GM23338 (cell line): ENCODE measurements at regions not wholly inside any gene's neighbourhood (a gene's known extent, or its start where the extent isn't known, plus 50 kb on each side); places are given as distances from the start of the nearest gene placed in this dataset.

Experiments
- ATAC-seq: fragments of 200-7000 bp; cut with Tn5 transposase; 3 replicates; pipeline ENCODE4 v1.9.1; 2020
- DNase-seq: peaks from one replicate; pipeline ENCODE4 v3.0.0-alpha.2; 2015; ENCODE audit warnings: low spot score
- H2AFZ ChIP-seq: fragments of 200-600 bp; sonication (generic); 2 replicates; pipeline ENCODE4 v1.8.0; 2016; ENCODE audit warnings: antibody characterized with exemption, mild to moderate bottlenecking, moderate library complexity
- H3F3A ChIP-seq: fragments of 200-600 bp; sonication (generic); replicated peaks from 2 replicates; pipeline ENCODE4 v1.8.0; 2017; ENCODE audit warnings: antibody characterized with exemption, mixed run types, low read depth
- H3K27ac ChIP-seq: fragments of 200-600 bp; sonication (generic); 2 replicates; pipeline ENCODE4 v1.6.1; 2016; ENCODE audit warnings: low read depth
- H3K27me3 ChIP-seq: fragments of 200-600 bp; sonication (generic); 2 replicates; pipeline ENCODE4 v1.8.0; 2016; ENCODE audit warnings: mild to moderate bottlenecking, mixed run types, moderate library complexity; ENCODE audit not compliant: insufficient read depth
- H3K36me3 ChIP-seq: fragments of 200-600 bp; sonication (generic); 2 replicates; pipeline ENCODE4 v1.8.0; 2016; ENCODE audit warnings: mild to moderate bottlenecking; ENCODE audit not compliant: insufficient read depth
- H3K4me1 ChIP-seq: fragments of 200-600 bp; sonication (generic); 2 replicates; pipeline ENCODE4 v1.8.0; 2016; ENCODE audit warnings: mild to moderate bottlenecking, moderate library complexity; ENCODE audit not compliant: insufficient read depth
- H3K4me2 ChIP-seq: fragments of 200-600 bp; sonication (generic); 2 replicates; pipeline ENCODE4 v1.7.1; 2017; ENCODE audit warnings: mixed run types
- H3K4me3 ChIP-seq: fragments of 200-600 bp; sonication (generic); 2 replicates; pipeline ENCODE4 v1.6.1; 2016; ENCODE audit warnings: mixed run types
- H3K79me2 ChIP-seq: fragments of 200-600 bp; sonication (generic); replicated peaks from 2 replicates; pipeline ENCODE4 v1.8.0; 2017; ENCODE audit warnings: mild to moderate bottlenecking; ENCODE audit not compliant: insufficient read depth
- H3K9me2 ChIP-seq: fragments of 200-600 bp; sonication (generic); 2 replicates; pipeline ENCODE4 v1.8.0; 2017; ENCODE audit not compliant: insufficient read depth
- H4K20me1 ChIP-seq: fragments of 200-600 bp; sonication (generic); replicated peaks from 2 replicates; pipeline ENCODE4 v1.8.0; 2017; ENCODE audit warnings: mild to moderate bottlenecking; ENCODE audit not compliant: insufficient read depth
- H3K27ac Mint-ChIP-seq: 2 replicates; pipeline ENCODE4 v1.8.0; 2020; ENCODE audit warnings: inconsistent platforms, mild to moderate bottlenecking, moderate library complexity, mixed read lengths
- H3K27me3 Mint-ChIP-seq: 3 replicates; pipeline ENCODE4 v1.8.0; 2022; ENCODE audit warnings: low read depth, mild to moderate bottlenecking, moderate library complexity, mixed read lengths, inconsistent platforms; ENCODE audit not compliant: insufficient read depth, poor library complexity
- H3K36me3 Mint-ChIP-seq: 3 replicates; pipeline ENCODE4 v1.8.0; 2021; ENCODE audit warnings: low read depth, mild to moderate bottlenecking, inconsistent platforms, moderate library complexity, mixed read lengths
- H3K4me1 Mint-ChIP-seq: 3 replicates; pipeline ENCODE4 v1.8.0; 2020; ENCODE audit warnings: mild to moderate bottlenecking, inconsistent platforms, mixed read lengths
- H3K4me3 Mint-ChIP-seq: 3 replicates; pipeline ENCODE4 v1.8.0; 2021; ENCODE audit warnings: moderate library complexity, mild to moderate bottlenecking, inconsistent platforms, mixed read lengths
- H3K9me3 Mint-ChIP-seq: 3 replicates; pipeline ENCODE4 v1.8.0; 2020; ENCODE audit warnings: moderate library complexity, mild to moderate bottlenecking, inconsistent platforms, mixed read lengths
- CREB1 ChIP-seq: fragments of 250-450 bp; sonication (Bioruptor Pico); IDR thresholded peaks from 2 replicates; pipeline ENCODE4 v1.5.0; 2020; ENCODE audit warnings: low read depth, mild to moderate bottlenecking, moderate library complexity
- EZH2 ChIP-seq: fragments of 200-600 bp; sonication (generic); IDR thresholded peaks from one replicate; pipeline ENCODE4 v1.8.0; 2017; ENCODE audit warnings: antibody characterized with exemption, mild to moderate bottlenecking, low read depth; ENCODE audit not compliant: unreplicated experiment
- EZH2phosphoT487 ChIP-seq: fragments of 200-600 bp; sonication (generic); IDR thresholded peaks from one replicate; pipeline ENCODE4 v1.8.1; 2018; ENCODE audit warnings: antibody characterized with exemption; ENCODE audit not compliant: unreplicated experiment
- JUNB ChIP-seq: IDR thresholded peaks from one replicate; pipeline ENCODE4 v1.6.1; 2016; ENCODE audit warnings: antibody characterized with exemption; ENCODE audit not compliant: unreplicated experiment
- NANOG ChIP-seq: IDR thresholded peaks from 2 replicates; pipeline ENCODE4 v1.6.1; 2016; ENCODE audit warnings: antibody characterized with exemption, borderline replicate concordance
- POLR2AphosphoS5 ChIP-seq: IDR thresholded peaks from 2 replicates; pipeline ENCODE4 v1.6.1; 2016; ENCODE audit warnings: antibody characterized with exemption, low read depth
- STAT1 ChIP-seq: IDR thresholded peaks from one replicate; pipeline ENCODE4 v1.6.1; 2016; ENCODE audit warnings: antibody characterized with exemption; ENCODE audit not compliant: unreplicated experiment
- ZNF114 ChIP-seq: fragments of 250-450 bp; sonication (Bioruptor Pico); IDR thresholded peaks from 2 replicates; pipeline ENCODE4 v1.5.0; 2020; ENCODE audit warnings: mild to moderate bottlenecking, moderate library complexity
- ZNF331 ChIP-seq: fragments of 250-450 bp; sonication (Bioruptor Pico); IDR thresholded peaks from 2 replicates; pipeline ENCODE4 v1.5.0; 2020; ENCODE audit warnings: low read depth, mild to moderate bottlenecking, moderate library complexity
- TF ChIP-seq, protein P1 (sequence below), 2 experiments: fragments of 200-600 bp in 1 of 2; sonication (generic) in 1 of 2; conservative IDR thresholded peaks; 2 replicates each; pipeline versions ENCODE4 v1.5.1 to v1.6.1; 2016 to 2017; ENCODE audit warnings: antibody characterized with exemption in 2 of 2, low read depth in 2 of 2, mild to moderate bottlenecking in 2 of 2, moderate library complexity in 1 of 2
- TF ChIP-seq, protein P2 (sequence below): IDR thresholded peaks from 2 replicates; pipeline ENCODE4 v1.6.1; 2016; ENCODE audit warnings: antibody characterized with exemption
- TF ChIP-seq, protein P3 (sequence below): fragments of 250-450 bp; sonication (Bioruptor Pico); IDR thresholded peaks from 2 replicates; pipeline ENCODE4 v1.5.0; 2020; ENCODE audit warnings: mild to moderate bottlenecking, moderate library complexity
- TF ChIP-seq, protein P4 (sequence below): IDR thresholded peaks from one replicate; pipeline ENCODE4 v1.6.1; 2018; ENCODE audit warnings: antibody characterized with exemption; ENCODE audit not compliant: unreplicated experiment

DNA sequence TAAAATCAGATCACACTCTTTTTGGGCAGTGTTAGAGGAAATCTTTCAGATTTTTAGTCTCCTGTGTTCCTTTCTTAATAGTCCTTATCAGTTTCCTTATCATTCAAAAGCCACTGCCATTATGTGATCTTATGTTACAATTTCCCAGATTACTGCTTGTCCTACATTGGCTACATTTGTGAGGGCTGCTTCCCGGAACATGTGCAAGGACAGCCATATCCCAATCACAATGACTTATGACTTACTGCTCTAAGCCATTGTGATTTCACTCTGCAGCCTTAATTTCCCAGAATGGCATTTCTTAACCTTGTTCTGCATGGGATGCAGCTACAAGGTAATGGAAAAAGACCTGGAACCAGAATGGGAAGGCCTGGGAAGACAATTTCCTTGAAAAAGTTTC, 125.1 kb upstream of the PPP2R3A start:
- Histone ChIP-seq H3K27ac (no peak overlapping the region), H2AFZ (no peak overlapping the region), H3K27me3 (no peaks in the 10 kb centered on the region), H3K36me3 (no peaks in the 10 kb centered on the region), H3K4me1 (no peaks in the 10 kb centered on the region), H3K9me2 (peaks cover 16% of the 10 kb centered on the region; the same call in 1 of the 2 replicates), H3F3A (no peaks in the 10 kb centered on the region), H3K4me3 (no peak overlapping the region), H3K79me2 (no peaks in the 10 kb centered on the region), H4K20me1 (no peaks in the 10 kb centered on the region), H3K4me2 (no peak overlapping the region)
- Mint-ChIP-seq H3K27me3 (peaks cover 3% of the 10 kb centered on the region), H3K27ac (no peak overlapping the region), H3K4me1 (peaks cover 7% of the 10 kb centered on the region), H3K36me3 (no peaks in the 10 kb centered on the region), H3K9me3 (no peaks in the 10 kb centered on the region; the same call in 2 of the 3 replicates), H3K4me3 (no peak overlapping the region)
- DNase-seq = no peak
- TF ChIP-seq, protein P1, sequence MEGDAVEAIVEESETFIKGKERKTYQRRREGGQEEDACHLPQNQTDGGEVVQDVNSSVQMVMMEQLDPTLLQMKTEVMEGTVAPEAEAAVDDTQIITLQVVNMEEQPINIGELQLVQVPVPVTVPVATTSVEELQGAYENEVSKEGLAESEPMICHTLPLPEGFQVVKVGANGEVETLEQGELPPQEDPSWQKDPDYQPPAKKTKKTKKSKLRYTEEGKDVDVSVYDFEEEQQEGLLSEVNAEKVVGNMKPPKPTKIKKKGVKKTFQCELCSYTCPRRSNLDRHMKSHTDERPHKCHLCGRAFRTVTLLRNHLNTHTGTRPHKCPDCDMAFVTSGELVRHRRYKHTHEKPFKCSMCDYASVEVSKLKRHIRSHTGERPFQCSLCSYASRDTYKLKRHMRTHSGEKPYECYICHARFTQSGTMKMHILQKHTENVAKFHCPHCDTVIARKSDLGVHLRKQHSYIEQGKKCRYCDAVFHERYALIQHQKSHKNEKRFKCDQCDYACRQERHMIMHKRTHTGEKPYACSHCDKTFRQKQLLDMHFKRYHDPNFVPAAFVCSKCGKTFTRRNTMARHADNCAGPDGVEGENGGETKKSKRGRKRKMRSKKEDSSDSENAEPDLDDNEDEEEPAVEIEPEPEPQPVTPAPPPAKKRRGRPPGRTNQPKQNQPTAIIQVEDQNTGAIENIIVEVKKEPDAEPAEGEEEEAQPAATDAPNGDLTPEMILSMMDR (conservative IDR thresholded peaks at IDR 0.05; ENCODE audit: low read depth in 2 of 2) = no peak
- TF ChIP-seq, protein P2, sequence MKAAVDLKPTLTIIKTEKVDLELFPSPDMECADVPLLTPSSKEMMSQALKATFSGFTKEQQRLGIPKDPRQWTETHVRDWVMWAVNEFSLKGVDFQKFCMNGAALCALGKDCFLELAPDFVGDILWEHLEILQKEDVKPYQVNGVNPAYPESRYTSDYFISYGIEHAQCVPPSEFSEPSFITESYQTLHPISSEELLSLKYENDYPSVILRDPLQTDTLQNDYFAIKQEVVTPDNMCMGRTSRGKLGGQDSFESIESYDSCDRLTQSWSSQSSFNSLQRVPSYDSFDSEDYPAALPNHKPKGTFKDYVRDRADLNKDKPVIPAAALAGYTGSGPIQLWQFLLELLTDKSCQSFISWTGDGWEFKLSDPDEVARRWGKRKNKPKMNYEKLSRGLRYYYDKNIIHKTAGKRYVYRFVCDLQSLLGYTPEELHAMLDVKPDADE = no peak
- TF ChIP-seq CREB1 = no peak
- TF ChIP-seq EZH2phosphoT487 = no peak
- TF ChIP-seq STAT1 = no peak
- TF ChIP-seq ZNF331 (CRISPR knock-in tag) = no peak
- TF ChIP-seq, protein P3, sequence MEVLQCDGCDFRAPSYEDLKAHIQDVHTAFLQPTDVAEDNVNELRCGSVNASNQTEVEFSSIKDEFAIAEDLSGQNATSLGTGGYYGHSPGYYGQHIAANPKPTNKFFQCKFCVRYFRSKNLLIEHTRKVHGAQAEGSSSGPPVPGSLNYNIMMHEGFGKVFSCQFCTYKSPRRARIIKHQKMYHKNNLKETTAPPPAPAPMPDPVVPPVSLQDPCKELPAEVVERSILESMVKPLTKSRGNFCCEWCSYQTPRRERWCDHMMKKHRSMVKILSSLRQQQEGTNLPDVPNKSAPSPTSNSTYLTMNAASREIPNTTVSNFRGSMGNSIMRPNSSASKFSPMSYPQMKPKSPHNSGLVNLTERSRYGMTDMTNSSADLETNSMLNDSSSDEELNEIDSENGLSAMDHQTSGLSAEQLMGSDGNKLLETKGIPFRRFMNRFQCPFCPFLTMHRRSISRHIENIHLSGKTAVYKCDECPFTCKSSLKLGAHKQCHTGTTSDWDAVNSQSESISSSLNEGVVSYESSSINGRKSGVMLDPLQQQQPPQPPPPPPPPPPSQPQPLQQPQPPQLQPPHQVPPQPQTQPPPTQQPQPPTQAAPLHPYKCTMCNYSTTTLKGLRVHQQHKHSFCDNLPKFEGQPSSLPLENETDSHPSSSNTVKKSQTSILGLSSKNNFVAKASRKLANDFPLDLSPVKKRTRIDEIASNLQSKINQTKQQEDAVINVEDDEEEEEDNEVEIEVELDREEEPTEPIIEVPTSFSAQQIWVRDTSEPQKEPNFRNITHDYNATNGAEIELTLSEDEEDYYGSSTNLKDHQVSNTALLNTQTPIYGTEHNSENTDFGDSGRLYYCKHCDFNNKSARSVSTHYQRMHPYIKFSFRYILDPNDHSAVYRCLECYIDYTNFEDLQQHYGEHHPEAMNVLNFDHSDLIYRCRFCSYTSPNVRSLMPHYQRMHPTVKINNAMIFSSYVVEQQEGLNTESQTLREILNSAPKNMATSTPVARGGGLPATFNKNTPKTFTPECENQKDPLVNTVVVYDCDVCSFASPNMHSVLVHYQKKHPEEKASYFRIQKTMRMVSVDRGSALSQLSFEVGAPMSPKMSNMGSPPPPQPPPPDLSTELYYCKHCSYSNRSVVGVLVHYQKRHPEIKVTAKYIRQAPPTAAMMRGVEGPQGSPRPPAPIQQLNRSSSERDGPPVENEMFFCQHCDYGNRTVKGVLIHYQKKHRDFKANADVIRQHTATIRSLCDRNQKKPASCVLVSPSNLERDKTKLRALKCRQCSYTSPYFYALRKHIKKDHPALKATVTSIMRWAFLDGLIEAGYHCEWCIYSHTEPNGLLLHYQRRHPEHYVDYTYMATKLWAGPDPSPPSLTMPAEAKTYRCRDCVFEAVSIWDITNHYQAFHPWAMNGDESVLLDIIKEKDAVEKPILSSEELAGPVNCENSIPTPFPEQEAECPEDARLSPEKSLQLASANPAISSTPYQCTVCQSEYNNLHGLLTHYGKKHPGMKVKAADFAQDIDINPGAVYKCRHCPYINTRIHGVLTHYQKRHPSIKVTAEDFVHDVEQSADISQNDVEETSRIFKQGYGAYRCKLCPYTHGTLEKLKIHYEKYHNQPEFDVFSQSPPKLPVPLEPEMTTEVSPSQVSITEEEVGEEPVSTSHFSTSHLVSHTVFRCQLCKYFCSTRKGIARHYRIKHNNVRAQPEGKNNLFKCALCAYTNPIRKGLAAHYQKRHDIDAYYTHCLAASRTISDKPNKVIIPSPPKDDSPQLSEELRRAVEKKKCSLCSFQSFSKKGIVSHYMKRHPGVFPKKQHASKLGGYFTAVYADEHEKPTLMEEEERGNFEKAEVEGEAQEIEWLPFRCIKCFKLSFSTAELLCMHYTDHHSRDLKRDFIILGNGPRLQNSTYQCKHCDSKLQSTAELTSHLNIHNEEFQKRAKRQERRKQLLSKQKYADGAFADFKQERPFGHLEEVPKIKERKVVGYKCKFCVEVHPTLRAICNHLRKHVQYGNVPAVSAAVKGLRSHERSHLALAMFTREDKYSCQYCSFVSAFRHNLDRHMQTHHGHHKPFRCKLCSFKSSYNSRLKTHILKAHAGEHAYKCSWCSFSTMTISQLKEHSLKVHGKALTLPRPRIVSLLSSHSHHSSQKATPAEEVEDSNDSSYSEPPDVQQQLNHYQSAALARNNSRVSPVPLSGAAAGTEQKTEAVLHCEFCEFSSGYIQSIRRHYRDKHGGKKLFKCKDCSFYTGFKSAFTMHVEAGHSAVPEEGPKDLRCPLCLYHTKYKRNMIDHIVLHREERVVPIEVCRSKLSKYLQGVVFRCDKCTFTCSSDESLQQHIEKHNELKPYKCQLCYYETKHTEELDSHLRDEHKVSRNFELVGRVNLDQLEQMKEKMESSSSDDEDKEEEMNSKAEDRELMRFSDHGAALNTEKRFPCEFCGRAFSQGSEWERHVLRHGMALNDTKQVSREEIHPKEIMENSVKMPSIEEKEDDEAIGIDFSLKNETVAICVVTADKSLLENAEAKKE = no peak
- TF ChIP-seq, protein P4, sequence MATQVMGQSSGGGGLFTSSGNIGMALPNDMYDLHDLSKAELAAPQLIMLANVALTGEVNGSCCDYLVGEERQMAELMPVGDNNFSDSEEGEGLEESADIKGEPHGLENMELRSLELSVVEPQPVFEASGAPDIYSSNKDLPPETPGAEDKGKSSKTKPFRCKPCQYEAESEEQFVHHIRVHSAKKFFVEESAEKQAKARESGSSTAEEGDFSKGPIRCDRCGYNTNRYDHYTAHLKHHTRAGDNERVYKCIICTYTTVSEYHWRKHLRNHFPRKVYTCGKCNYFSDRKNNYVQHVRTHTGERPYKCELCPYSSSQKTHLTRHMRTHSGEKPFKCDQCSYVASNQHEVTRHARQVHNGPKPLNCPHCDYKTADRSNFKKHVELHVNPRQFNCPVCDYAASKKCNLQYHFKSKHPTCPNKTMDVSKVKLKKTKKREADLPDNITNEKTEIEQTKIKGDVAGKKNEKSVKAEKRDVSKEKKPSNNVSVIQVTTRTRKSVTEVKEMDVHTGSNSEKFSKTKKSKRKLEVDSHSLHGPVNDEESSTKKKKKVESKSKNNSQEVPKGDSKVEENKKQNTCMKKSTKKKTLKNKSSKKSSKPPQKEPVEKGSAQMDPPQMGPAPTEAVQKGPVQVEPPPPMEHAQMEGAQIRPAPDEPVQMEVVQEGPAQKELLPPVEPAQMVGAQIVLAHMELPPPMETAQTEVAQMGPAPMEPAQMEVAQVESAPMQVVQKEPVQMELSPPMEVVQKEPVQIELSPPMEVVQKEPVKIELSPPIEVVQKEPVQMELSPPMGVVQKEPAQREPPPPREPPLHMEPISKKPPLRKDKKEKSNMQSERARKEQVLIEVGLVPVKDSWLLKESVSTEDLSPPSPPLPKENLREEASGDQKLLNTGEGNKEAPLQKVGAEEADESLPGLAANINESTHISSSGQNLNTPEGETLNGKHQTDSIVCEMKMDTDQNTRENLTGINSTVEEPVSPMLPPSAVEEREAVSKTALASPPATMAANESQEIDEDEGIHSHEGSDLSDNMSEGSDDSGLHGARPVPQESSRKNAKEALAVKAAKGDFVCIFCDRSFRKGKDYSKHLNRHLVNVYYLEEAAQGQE = no peak
- no peak for TF ChIP-seq EZH2
- TF ChIP-seq POLR2AphosphoS5 = no peak
- no peak for TF ChIP-seq ZNF114 (CRISPR knock-in tag)
- TF ChIP-seq NANOG = no peak
- TF ChIP-seq JUNB = no peak
- ATAC-seq = no peak
